Liver (tissue), 8 donors: ENCODE measurements at regions not wholly inside any gene's neighbourhood (a gene's known extent, or its start where the extent isn't known, plus 50 kb on each side); places are given as distances from the start of the nearest gene placed in this dataset.

Experiments
- DNase-seq: peaks from one replicate; pipeline ENCODE4 v3.0.0-alpha.2; 2017; ENCODE audit warnings: low spot score
- H3K27ac ChIP-seq, 2 donors: one replicate each; pipeline ENCODE4 v1.7.0; 2013; ENCODE audit warnings: inconsistent platforms in 2 of 2, low read length in 2 of 2, control low read depth in 1 of 2, low read depth in 1 of 2, mild to moderate bottlenecking in 1 of 2
- H3K27me3 ChIP-seq, 4 donors: one replicate each; pipeline versions ENCODE4 v1.6.1 to v1.7.0; 2013; ENCODE audit warnings: low read length in 3 of 4, inconsistent platforms in 1 of 4, mild to moderate bottlenecking in 1 of 4, moderate library complexity in 1 of 4; ENCODE audit not compliant: control insufficient read depth in 4 of 4, insufficient read depth in 4 of 4
- H3K36me3 ChIP-seq, 4 donors: one replicate each; pipeline versions ENCODE4 v1.6.1 to v1.7.0; 2013; ENCODE audit warnings: low read length in 3 of 4, mild to moderate bottlenecking in 3 of 4, low read depth in 1 of 4, moderate library complexity in 1 of 4; ENCODE audit not compliant: control insufficient read depth in 4 of 4, insufficient read depth in 3 of 4
- H3K4me1 ChIP-seq, 4 donors: one replicate each; pipeline versions ENCODE4 v1.6.1 to v1.7.0; 2013; ENCODE audit warnings: low read length in 3 of 4, mild to moderate bottlenecking in 3 of 4, moderate library complexity in 1 of 4; ENCODE audit not compliant: control insufficient read depth in 4 of 4, insufficient read depth in 4 of 4
- H3K4me3 ChIP-seq, 3 donors: one replicate each; pipeline versions ENCODE4 v1.6.1 to v1.7.0; 2013; ENCODE audit warnings: low read length in 3 of 3, control low read depth in 1 of 3, low read depth in 1 of 3, mild to moderate bottlenecking in 1 of 3
- H3K9ac ChIP-seq, 2 donors: one replicate each; pipeline ENCODE4 v1.7.0; 2013; ENCODE audit warnings: low read length in 2 of 2, mild to moderate bottlenecking in 2 of 2, moderate library complexity in 2 of 2, control low read depth in 1 of 2, low read depth in 1 of 2
- H3K9me3 ChIP-seq, 4 donors: one replicate each; pipeline versions ENCODE4 v1.6.1 to v1.7.0; 2013; ENCODE audit warnings: low read length in 3 of 4; ENCODE audit not compliant: control insufficient read depth in 4 of 4
- ATF3 ChIP-seq: IDR thresholded peaks from 2 replicates; pipeline ENCODE4 v1.6.1; 2016; ENCODE audit warnings: antibody characterized with exemption
- CTCF ChIP-seq: fragments of 150-350 bp; IDR thresholded peaks from 2 replicates; pipeline ENCODE4 v1.5.1; 2017; ENCODE audit warnings: improper control_type of control experiment, low read depth, low read length; ENCODE audit not compliant: missing input control
- EGR1 ChIP-seq, 2 donors: IDR thresholded peaks; 2 replicates each; pipeline ENCODE4 v1.6.1; 2016 to 2018; ENCODE audit warnings: antibody characterized with exemption in 2 of 2, low read depth in 2 of 2
- FOXA1 ChIP-seq: IDR thresholded peaks from 2 replicates; pipeline ENCODE4 v1.6.1; 2016; ENCODE audit warnings: antibody characterized with exemption
- FOXA2 ChIP-seq: IDR thresholded peaks from 2 replicates; pipeline ENCODE4 v1.6.1; 2016; ENCODE audit warnings: antibody characterized with exemption
- GABPA ChIP-seq, 2 donors: IDR thresholded peaks in 1 of 2; conservative IDR thresholded peaks in 1 of 2; 2 replicates each; pipeline ENCODE4 v1.6.1; 2016; ENCODE audit warnings: antibody characterized with exemption in 2 of 2, mild to moderate bottlenecking in 1 of 2, moderate library complexity in 1 of 2
- HNF4A ChIP-seq, 2 donors: conservative IDR thresholded peaks; 2 replicates each; pipeline ENCODE4 v1.6.1; 2016; ENCODE audit warnings: antibody characterized with exemption in 2 of 2, mild to moderate bottlenecking in 2 of 2
- HNF4G ChIP-seq: IDR thresholded peaks from 2 replicates; pipeline ENCODE4 v1.6.1; 2016; ENCODE audit warnings: antibody characterized with exemption
- JUND ChIP-seq, 2 donors: IDR thresholded peaks; 2 replicates each; pipeline ENCODE4 v1.6.1; 2016; ENCODE audit warnings: antibody characterized with exemption in 2 of 2
- MAX ChIP-seq: IDR thresholded peaks from 2 replicates; pipeline ENCODE4 v1.6.1; 2016; ENCODE audit warnings: antibody characterized with exemption
- NR2F2 ChIP-seq: IDR thresholded peaks from 2 replicates; pipeline ENCODE4 v1.6.1; 2016; ENCODE audit warnings: antibody characterized with exemption
- RAD21 ChIP-seq, 2 donors: IDR thresholded peaks; 2 replicates each; pipeline ENCODE4 v1.6.1; 2016; ENCODE audit warnings: antibody characterized with exemption in 2 of 2, mild to moderate bottlenecking in 2 of 2
- REST ChIP-seq: IDR thresholded peaks from 2 replicates; pipeline ENCODE4 v1.6.1; 2016; ENCODE audit warnings: antibody characterized with exemption, mild to moderate bottlenecking
- RXRA ChIP-seq, 2 donors: IDR thresholded peaks; 2 replicates each; pipeline ENCODE4 v1.6.1; 2017 to 2018; ENCODE audit warnings: antibody characterized with exemption in 2 of 2, mild to moderate bottlenecking in 1 of 2
- SP1 ChIP-seq: IDR thresholded peaks from 2 replicates; pipeline ENCODE4 v1.6.1; 2018; ENCODE audit warnings: antibody characterized with exemption, mild to moderate bottlenecking
- TAF1 ChIP-seq: conservative IDR thresholded peaks from 2 replicates; pipeline ENCODE4 v1.6.1; 2016; ENCODE audit warnings: antibody characterized with exemption, mild to moderate bottlenecking
- YY1 ChIP-seq: IDR thresholded peaks from 2 replicates; pipeline ENCODE4 v1.6.1; 2016; ENCODE audit warnings: antibody characterized with exemption, mild to moderate bottlenecking
- ZBTB33 ChIP-seq: IDR thresholded peaks from 2 replicates; pipeline ENCODE4 v1.6.1; 2016; ENCODE audit warnings: antibody characterized with exemption
- WGBS: extraction: QIAGEN DNeasy Blood & Tissue Kit; methylation state at CpG from one replicate; pipeline ENCODE4 v1.1.7; 2013; 5-methylcytosine and 5-hydroxymethylcytosine counted together
- donor health status: healthy.
- donor health status: healthy.
- donor health status: healthy.
- donor health status: healthy.
- donor health status: healthy.

GRCh38 chr15:70194266-70194665 lies 96.5 kb upstream of the TLE3 start:
- no peaks in the 10 kb centered on the region for H3K9me3 ChIP-seq
- H3K9ac ChIP-seq = no peak overlapping the region
- no peaks in the 10 kb centered on the region for H3K27me3 ChIP-seq
- no peak overlapping the region for H3K4me3 ChIP-seq
- H3K4me1 ChIP-seq = peaks cover 10 to 50% (median 36%) of the 10 kb centered on the region in 4 donors
- no peaks in the 10 kb centered on the region for H3K36me3 ChIP-seq
- no peak overlapping the region for H3K27ac ChIP-seq
- 96% methylated on average over 5 of the region's 5 CpGs for WGBS
- no peak for DNase-seq
- TF ChIP-seq FOXA1 (no peak), CTCF (no peak), HNF4A (conservative IDR thresholded peaks at IDR 0.05) (no peak), RXRA (IDR thresholded peaks at IDR 0.05) (no peak), YY1 (no peak), TAF1 (no peak), HNF4G (no peak), ZBTB33 (no peak), JUND (IDR thresholded peaks at IDR 0.05) (no peak), MAX (no peak), EGR1 (IDR thresholded peaks at IDR 0.05; ENCODE audit: low read depth in 2 of 2) (no peak), SP1 (no peak), RAD21 (IDR thresholded peaks at IDR 0.05) (no peak), GABPA (IDR thresholded peaks at IDR 0.05 in 1 of 2, conservative IDR thresholded peaks at IDR 0.05 in 1 of 2) (no peak), ATF3 (no peak), FOXA2 (no peak), REST (no peak), NR2F2 (no peak)

- no peaks in the 10 kb centered on the region for H3K9me3 ChIP-seq
- H3K4me3 ChIP-seq = no peak overlapping the region
- 97% methylated on average over 9 of the region's 9 CpGs for WGBS
- H3K27ac ChIP-seq = no peak overlapping the region
- peaks cover 10 to 50% (median 36%) of the 10 kb centered on the region in 4 donors for H3K4me1 ChIP-seq
- H3K9ac ChIP-seq = no peak overlapping the region
- TF ChIP-seq JUND (IDR thresholded peaks at IDR 0.05) = no peak
- TF ChIP-seq EGR1 (IDR thresholded peaks at IDR 0.05; ENCODE audit: low read depth in 2 of 2) = no peak
- no peak for TF ChIP-seq ZBTB33
- no peak for TF ChIP-seq FOXA1
- no peaks in the 10 kb centered on the region for H3K36me3 ChIP-seq
- H3K27me3 ChIP-seq = no peaks in the 10 kb centered on the region
- DNase-seq = no peak
Observed at GRCh38 chr15:70193734-70194133, 96.0 kb upstream of the TLE3 start.
